GM23338 (cell line): ENCODE measurements at regions not wholly inside any gene's neighbourhood (a gene's known extent, or its start where the extent isn't known, plus 50 kb on each side); places are given as distances from the start of the nearest gene placed in this dataset.

Source experiments
- ATAC-seq: fragments of 200-7000 bp; cut with Tn5 transposase; 3 replicates; pipeline ENCODE4 v1.9.1; 2020
- DNase-seq: peaks from one replicate; pipeline ENCODE4 v3.0.0-alpha.2; 2015; ENCODE audit warnings: low spot score
- H2AFZ ChIP-seq: fragments of 200-600 bp; sonication (generic); 2 replicates; pipeline ENCODE4 v1.8.0; 2016; ENCODE audit warnings: antibody characterized with exemption, mild to moderate bottlenecking, moderate library complexity
- H3F3A ChIP-seq: fragments of 200-600 bp; sonication (generic); replicated peaks from 2 replicates; pipeline ENCODE4 v1.8.0; 2017; ENCODE audit warnings: antibody characterized with exemption, mixed run types, low read depth
- H3K27ac ChIP-seq: fragments of 200-600 bp; sonication (generic); 2 replicates; pipeline ENCODE4 v1.6.1; 2016; ENCODE audit warnings: low read depth
- H3K27me3 ChIP-seq: fragments of 200-600 bp; sonication (generic); 2 replicates; pipeline ENCODE4 v1.8.0; 2016; ENCODE audit warnings: mild to moderate bottlenecking, mixed run types, moderate library complexity; ENCODE audit not compliant: insufficient read depth
- H3K36me3 ChIP-seq: fragments of 200-600 bp; sonication (generic); 2 replicates; pipeline ENCODE4 v1.8.0; 2016; ENCODE audit warnings: mild to moderate bottlenecking; ENCODE audit not compliant: insufficient read depth
- H3K4me1 ChIP-seq: fragments of 200-600 bp; sonication (generic); 2 replicates; pipeline ENCODE4 v1.8.0; 2016; ENCODE audit warnings: mild to moderate bottlenecking, moderate library complexity; ENCODE audit not compliant: insufficient read depth
- H3K4me2 ChIP-seq: fragments of 200-600 bp; sonication (generic); 2 replicates; pipeline ENCODE4 v1.7.1; 2017; ENCODE audit warnings: mixed run types
- H3K4me3 ChIP-seq: fragments of 200-600 bp; sonication (generic); 2 replicates; pipeline ENCODE4 v1.6.1; 2016; ENCODE audit warnings: mixed run types
- H3K79me2 ChIP-seq: fragments of 200-600 bp; sonication (generic); replicated peaks from 2 replicates; pipeline ENCODE4 v1.8.0; 2017; ENCODE audit warnings: mild to moderate bottlenecking; ENCODE audit not compliant: insufficient read depth
- H3K9me2 ChIP-seq: fragments of 200-600 bp; sonication (generic); 2 replicates; pipeline ENCODE4 v1.8.0; 2017; ENCODE audit not compliant: insufficient read depth
- H4K20me1 ChIP-seq: fragments of 200-600 bp; sonication (generic); replicated peaks from 2 replicates; pipeline ENCODE4 v1.8.0; 2017; ENCODE audit warnings: mild to moderate bottlenecking; ENCODE audit not compliant: insufficient read depth
- H3K27ac Mint-ChIP-seq: 2 replicates; pipeline ENCODE4 v1.8.0; 2020; ENCODE audit warnings: inconsistent platforms, mild to moderate bottlenecking, moderate library complexity, mixed read lengths
- H3K27me3 Mint-ChIP-seq: 3 replicates; pipeline ENCODE4 v1.8.0; 2022; ENCODE audit warnings: low read depth, mild to moderate bottlenecking, moderate library complexity, mixed read lengths, inconsistent platforms; ENCODE audit not compliant: insufficient read depth, poor library complexity
- H3K36me3 Mint-ChIP-seq: 3 replicates; pipeline ENCODE4 v1.8.0; 2021; ENCODE audit warnings: low read depth, mild to moderate bottlenecking, inconsistent platforms, moderate library complexity, mixed read lengths
- H3K4me1 Mint-ChIP-seq: 3 replicates; pipeline ENCODE4 v1.8.0; 2020; ENCODE audit warnings: mild to moderate bottlenecking, inconsistent platforms, mixed read lengths
- H3K4me3 Mint-ChIP-seq: 3 replicates; pipeline ENCODE4 v1.8.0; 2021; ENCODE audit warnings: moderate library complexity, mild to moderate bottlenecking, inconsistent platforms, mixed read lengths
- H3K9me3 Mint-ChIP-seq: 3 replicates; pipeline ENCODE4 v1.8.0; 2020; ENCODE audit warnings: moderate library complexity, mild to moderate bottlenecking, inconsistent platforms, mixed read lengths
- CTCF ChIP-seq, 2 experiments: fragments of 200-600 bp in 1 of 2; sonication (generic) in 1 of 2; conservative IDR thresholded peaks; 2 replicates each; pipeline versions ENCODE4 v1.5.1 to v1.6.1; 2016 to 2017; ENCODE audit warnings: antibody characterized with exemption in 2 of 2, low read depth in 2 of 2, mild to moderate bottlenecking in 2 of 2, moderate library complexity in 1 of 2
- ETS1 ChIP-seq: IDR thresholded peaks from 2 replicates; pipeline ENCODE4 v1.6.1; 2016; ENCODE audit warnings: antibody characterized with exemption
- EZH2 ChIP-seq: fragments of 200-600 bp; sonication (generic); IDR thresholded peaks from one replicate; pipeline ENCODE4 v1.8.0; 2017; ENCODE audit warnings: antibody characterized with exemption, mild to moderate bottlenecking, low read depth; ENCODE audit not compliant: unreplicated experiment
- EZH2phosphoT487 ChIP-seq: fragments of 200-600 bp; sonication (generic); IDR thresholded peaks from one replicate; pipeline ENCODE4 v1.8.1; 2018; ENCODE audit warnings: antibody characterized with exemption; ENCODE audit not compliant: unreplicated experiment
- NANOG ChIP-seq: IDR thresholded peaks from 2 replicates; pipeline ENCODE4 v1.6.1; 2016; ENCODE audit warnings: antibody characterized with exemption, borderline replicate concordance
- REST ChIP-seq: IDR thresholded peaks from one replicate; pipeline ENCODE4 v1.6.1; 2018; ENCODE audit warnings: antibody characterized with exemption; ENCODE audit not compliant: unreplicated experiment
- STAT1 ChIP-seq: IDR thresholded peaks from one replicate; pipeline ENCODE4 v1.6.1; 2016; ENCODE audit warnings: antibody characterized with exemption; ENCODE audit not compliant: unreplicated experiment
- ZNF114 ChIP-seq: fragments of 250-450 bp; sonication (Bioruptor Pico); IDR thresholded peaks from 2 replicates; pipeline ENCODE4 v1.5.0; 2020; ENCODE audit warnings: mild to moderate bottlenecking, moderate library complexity
- ZNF331 ChIP-seq: fragments of 250-450 bp; sonication (Bioruptor Pico); IDR thresholded peaks from 2 replicates; pipeline ENCODE4 v1.5.0; 2020; ENCODE audit warnings: low read depth, mild to moderate bottlenecking, moderate library complexity

GRCh38 chr2:237150831-237151375, 65.2 kb downstream of the COPS8 start (continued):
- no peak for TF ChIP-seq CTCF (conservative IDR thresholded peaks at IDR 0.05; ENCODE audit: low read depth in 2 of 2)
- no peak for TF ChIP-seq ZNF114
- TF ChIP-seq ZNF331 (CRISPR knock-in tag), result no peak

GRCh38 chr2:237152361-237152760, 66.7 kb downstream of the COPS8 start:
- H3K4me3 Mint-ChIP-seq, result no peak overlapping the region
- no peak overlapping the region for H3K27ac Mint-ChIP-seq
- no peaks in the 10 kb centered on the region for H3K79me2 ChIP-seq
- H3K4me3 ChIP-seq, result no peak overlapping the region
- 0 out of 2 replicates have a peak, but pooled peaks cover 3% of the 10 kb centered on the region for H3K36me3 ChIP-seq
- H4K20me1 ChIP-seq, result no peaks in the 10 kb centered on the region
- DNase-seq (no peak), ATAC-seq (no peak)
- peaks cover 7% of the 10 kb centered on the region for H3K4me1 Mint-ChIP-seq
- H3K4me2 ChIP-seq, result no peak overlapping the region
- peaks cover 2% of the 10 kb centered on the region for H3K27me3 Mint-ChIP-seq
- no peaks in the 10 kb centered on the region for H3F3A ChIP-seq
- H3K9me3 Mint-ChIP-seq, result peaks cover 6% of the 10 kb centered on the region
- H3K27me3 ChIP-seq, result no peaks in the 10 kb centered on the region
- H3K36me3 Mint-ChIP-seq, result peaks cover 3% of the 10 kb centered on the region; the same call in 2 of the 3 replicates
- TF ChIP-seq CTCF (conservative IDR thresholded peaks at IDR 0.05; ENCODE audit: low read depth in 2 of 2) (no peak), EZH2phosphoT487 (no peak), EZH2 (no peak), ZNF331 (CRISPR knock-in tag) (no peak), ZNF114 (no peak), ETS1 (no peak), REST (no peak), NANOG (no peak), STAT1 (no peak)
- H3K9me2 ChIP-seq, result no peaks in the 10 kb centered on the region
- H3K27ac ChIP-seq, result no peak overlapping the region
- H2AFZ ChIP-seq, result no peak overlapping the region
- no peaks in the 10 kb centered on the region for H3K4me1 ChIP-seq
